WERI-Rb-1 (cell line): ENCODE measurements at regions not wholly inside any gene's neighbourhood (a gene's known extent, or its start where the extent isn't known, plus 50 kb on each side); places are given as distances from the start of the nearest gene placed in this dataset.

Experiments used
- DNase-seq: peaks from one replicate; pipeline ENCODE4 v3.0.0-alpha.2; 2020
- H3K27ac ChIP-seq: fragments of 250-450 bp; sonication (Bioruptor Pico); 2 replicates; pipeline ENCODE4 v1.5.1; 2020; ENCODE audit warnings: mild to moderate bottlenecking, moderate library complexity
- H3K27me3 ChIP-seq: fragments of 250-450 bp; sonication (Bioruptor Pico); 2 replicates; pipeline ENCODE4 v1.5.1; 2021; ENCODE audit warnings: mild to moderate bottlenecking, low read depth, moderate library complexity; ENCODE audit not compliant: insufficient read depth, severe bottlenecking
- H3K36me3 ChIP-seq: fragments of 250-450 bp; sonication (Bioruptor Pico); 2 replicates; pipeline ENCODE4 v1.5.1; 2020; ENCODE audit warnings: mild to moderate bottlenecking, moderate library complexity
- H3K4me3 ChIP-seq: 2 replicates; pipeline ENCODE4 v1.5.1; 2011; ENCODE audit warnings: low read depth, mild to moderate bottlenecking, control low read depth, low read length
- H3K9me3 ChIP-seq: fragments of 250-450 bp; sonication (Bioruptor Pico); 2 replicates; pipeline ENCODE4 v1.5.1; 2021; ENCODE audit warnings: mild to moderate bottlenecking, moderate library complexity; ENCODE audit not compliant: severe bottlenecking
- CTCF ChIP-seq: IDR thresholded peaks from 2 replicates; pipeline ENCODE4 v1.5.1; 2011; ENCODE audit warnings: low read depth, mild to moderate bottlenecking, control low read depth, inconsistent platforms, low read length

- Histone ChIP-seq H3K27ac (no peak overlapping the region), H3K36me3 (no peaks in the 10 kb centered on the region), H3K9me3 (no peaks in the 10 kb centered on the region), H3K4me3 (no peak overlapping the region), H3K27me3 (no peaks in the 10 kb centered on the region)
- no peak for TF ChIP-seq CTCF
- no peak for DNase-seq
Observed at GRCh38 chr1:47692196-47692595, 254.4 kb downstream of the FOXD2 start.

DNA sequence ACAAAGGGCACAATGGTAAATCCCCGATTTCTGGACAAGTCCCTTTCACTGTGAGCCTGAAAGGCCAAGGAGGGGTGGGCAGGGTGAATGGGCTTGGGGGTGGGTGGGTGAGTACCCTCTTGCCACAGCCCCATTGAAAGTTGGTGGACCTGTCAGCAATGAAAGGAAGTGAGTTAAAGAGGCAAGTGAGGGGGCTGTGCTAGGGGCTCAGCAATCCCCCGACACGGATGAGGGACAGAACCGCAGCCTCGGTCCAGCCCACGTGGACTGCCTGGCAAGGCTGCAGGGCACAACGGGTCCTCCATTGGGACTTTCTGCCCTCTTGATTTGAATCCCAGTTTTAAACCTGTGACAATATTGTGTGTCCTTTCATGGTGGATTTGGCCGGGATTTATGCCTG is 255.3 kb downstream of the FOXD2 start:
- H3K27me3 ChIP-seq = no peaks in the 10 kb centered on the region
- no peak overlapping the region for H3K27ac ChIP-seq
- TF ChIP-seq CTCF = no peak
- H3K9me3 ChIP-seq = no peaks in the 10 kb centered on the region
- H3K4me3 ChIP-seq = no peak overlapping the region
- DNase-seq = no peak
- no peaks in the 10 kb centered on the region for H3K36me3 ChIP-seq

GRCh38 chr1:47694011-47694890 is 256.4 kb downstream of the FOXD2 start:
- TF ChIP-seq CTCF = no peak
- Histone ChIP-seq H3K27me3 (no peaks in the 10 kb centered on the region), H3K4me3 (no peak overlapping the region), H3K36me3 (no peaks in the 10 kb centered on the region), H3K9me3 (no peaks in the 10 kb centered on the region), H3K27ac (no peak overlapping the region)
- no peak for DNase-seq

GRCh38 chr1:47696404-47696736 is 258.5 kb downstream of the FOXD2 start:
- Histone ChIP-seq H3K27me3 (no peaks in the 10 kb centered on the region), H3K9me3 (no peaks in the 10 kb centered on the region), H3K27ac (no peak overlapping the region), H3K36me3 (no peaks in the 10 kb centered on the region), H3K4me3 (no peak overlapping the region)
- TF ChIP-seq CTCF = no peak
- DNase-seq = no peak

- H3K9me3 ChIP-seq = no peaks in the 10 kb centered on the region
- H3K27me3 ChIP-seq = no peaks in the 10 kb centered on the region
- H3K27ac ChIP-seq = no peak overlapping the region
- no peak for DNase-seq
- no peak for TF ChIP-seq CTCF
- H3K36me3 ChIP-seq = no peaks in the 10 kb centered on the region
- no peak overlapping the region for H3K4me3 ChIP-seq
Observed at GRCh38 chr1:47696737-47697441, 259.0 kb downstream of the FOXD2 start.
